ENCODE measurements at regions not wholly inside any gene's neighbourhood (a gene's known extent, or its start where the extent isn't known, plus 50 kb on each side); places are given as distances from the start of the nearest gene placed in this dataset.

- intact Hi-C loops (cut with DNase I): no loop called here
- WGBS, 2 donors: 66 to 70% methylated on average over 2 of the region's 2 CpGs
- no peak for ATAC-seq (ENCODE audit: low FRiP score)
Measured at GRCh38 chr10:83908506-83908905, 230.8 kb upstream of the GHITM start.

DNA sequence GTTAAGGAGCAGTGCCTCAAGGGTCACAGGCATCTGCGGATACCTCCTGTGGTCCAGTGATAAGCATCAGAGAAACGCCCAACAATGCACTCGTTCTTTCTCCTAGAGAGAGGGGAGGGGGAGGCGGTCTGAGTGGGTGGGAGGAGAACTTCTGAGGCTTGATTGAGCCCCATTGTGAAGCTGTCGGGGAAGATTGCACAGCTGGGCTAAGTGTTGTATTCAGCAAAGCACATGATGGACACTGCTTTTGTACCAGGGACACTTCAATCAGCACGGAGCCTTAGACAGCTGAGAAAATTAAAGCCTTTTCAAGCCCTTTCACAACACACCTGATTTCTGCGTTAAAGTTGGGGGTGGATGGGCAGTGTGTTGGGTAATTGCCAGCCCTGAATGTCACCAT, 230.3 kb upstream of the GHITM start:
- intact Hi-C loops (cut with DNase I): no loop called here
- Histone ChIP-seq H3K27me3 (ENCODE audit: control insufficient read depth in 1 of 2, insufficient read depth in 2 of 2, low read length in 1 of 2) (no peaks in the 10 kb centered on the region), H3K4me3 (ENCODE audit: low read length in 2 of 2) (no peak overlapping the region), H3K27ac (ENCODE audit: low read depth in 1 of 2, low read length in 2 of 2) (no peak overlapping the region), H3K36me3 (ENCODE audit: control insufficient read depth in 1 of 2, insufficient read depth in 2 of 2, low read length in 1 of 2) (no peaks in the 10 kb centered on the region), H3K4me1 (ENCODE audit: control insufficient read depth in 1 of 2, insufficient read depth in 2 of 2, low read length in 2 of 2) (no peaks in the 10 kb centered on the region), H3K9me3 (ENCODE audit: control insufficient read depth, low read length) (no peaks in the 10 kb centered on the region)
- no peak for ATAC-seq (ENCODE audit: low FRiP score)
- WGBS, 2 donors: 48 to 59% methylated on average over 7 of the region's 7 CpGs
- no peak for DNase-seq

More at GRCh38 chr10:83908506-83908905, 230.8 kb upstream of the GHITM start:
- no peaks in the 10 kb centered on the region for H3K9me3 ChIP-seq (ENCODE audit: control insufficient read depth, low read length)
- no peak for DNase-seq
- H3K36me3 ChIP-seq (ENCODE audit: control insufficient read depth in 1 of 2, insufficient read depth in 2 of 2, low read length in 1 of 2): no peaks in the 10 kb centered on the region
- H3K27ac ChIP-seq (ENCODE audit: low read depth in 1 of 2, low read length in 2 of 2): no peak overlapping the region
- no peak overlapping the region for H3K4me3 ChIP-seq (ENCODE audit: low read length in 2 of 2)
- H3K4me1 ChIP-seq (ENCODE audit: control insufficient read depth in 1 of 2, insufficient read depth in 2 of 2, low read length in 2 of 2): no peaks in the 10 kb centered on the region
- no peaks in the 10 kb centered on the region for H3K27me3 ChIP-seq (ENCODE audit: control insufficient read depth in 1 of 2, insufficient read depth in 2 of 2, low read length in 1 of 2)

- H3K4me3 ChIP-seq (ENCODE audit: low read length in 2 of 2): no peak overlapping the region
- ATAC-seq (ENCODE audit: low FRiP score) (no peak), DNase-seq (no peak)
- H3K4me1 ChIP-seq (ENCODE audit: control insufficient read depth in 1 of 2, insufficient read depth in 2 of 2, low read length in 2 of 2): no peaks in the 10 kb centered on the region
- H3K27me3 ChIP-seq (ENCODE audit: control insufficient read depth in 1 of 2, insufficient read depth in 2 of 2, low read length in 1 of 2): no peaks in the 10 kb centered on the region
- no peaks in the 10 kb centered on the region for H3K36me3 ChIP-seq (ENCODE audit: control insufficient read depth in 1 of 2, insufficient read depth in 2 of 2, low read length in 1 of 2)
- H3K27ac ChIP-seq (ENCODE audit: low read depth in 1 of 2, low read length in 2 of 2): no peak overlapping the region
- H3K9me3 ChIP-seq (ENCODE audit: control insufficient read depth, low read length): no peaks in the 10 kb centered on the region
- 44 to 45% methylated on average over 1 of the region's 1 CpG for WGBS, 2 donors
- intact Hi-C loops (cut with DNase I): no loop called here
Measured at GRCh38 chr10:83915801-83916200, 223.5 kb upstream of the GHITM start.

DNA sequence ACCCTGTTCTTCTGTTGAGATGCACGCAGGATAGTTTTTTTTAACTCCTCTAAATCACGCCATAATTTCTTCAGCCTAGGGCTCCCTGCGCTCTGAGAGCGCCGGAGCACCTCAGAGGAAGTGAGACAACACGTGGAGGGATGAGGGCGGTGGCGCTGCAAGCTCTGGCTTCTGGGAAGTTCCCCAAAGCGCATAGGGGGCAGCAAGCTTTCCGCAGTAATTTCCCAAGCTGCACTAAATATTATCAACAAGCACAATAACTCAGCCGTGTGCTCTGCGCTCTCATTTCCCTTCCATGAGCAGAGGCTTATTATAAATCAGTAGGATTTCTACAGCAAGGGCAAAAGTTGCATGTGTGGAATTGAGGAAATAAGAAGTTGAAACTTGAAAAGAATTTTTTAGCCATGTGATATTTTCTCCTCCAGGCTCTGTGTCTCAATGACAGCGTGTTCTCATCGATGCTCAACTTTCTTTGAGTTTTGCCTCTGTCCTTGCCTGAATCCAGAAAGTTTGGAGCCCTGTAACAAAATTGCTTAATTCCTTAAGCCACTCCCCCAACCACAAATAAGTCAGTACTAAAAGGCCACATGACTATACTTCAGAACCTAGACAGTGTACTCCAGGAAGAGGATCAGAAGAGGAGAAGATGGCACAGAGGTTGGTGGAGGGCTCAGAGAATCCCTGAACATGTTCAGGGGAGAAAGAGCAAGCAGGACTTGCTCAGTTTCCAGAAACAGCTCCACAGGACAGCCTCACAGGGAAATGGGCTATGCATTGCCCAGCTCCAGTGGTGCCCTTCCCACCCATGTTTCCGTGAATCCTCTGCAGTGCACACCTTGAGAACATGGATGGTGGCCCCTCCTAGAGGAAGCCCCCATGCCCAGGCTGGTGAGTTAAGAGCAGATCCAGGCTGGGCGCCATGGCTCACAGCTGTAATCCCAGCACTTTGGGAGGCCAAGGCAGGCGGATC, 221.5 kb upstream of the GHITM start:
- Histone ChIP-seq H3K27ac (ENCODE audit: low read depth in 1 of 2, low read length in 2 of 2) (no peak overlapping the region), H3K9me3 (ENCODE audit: control insufficient read depth, low read length) (no peaks in the 10 kb centered on the region), H3K27me3 (ENCODE audit: control insufficient read depth in 1 of 2, insufficient read depth in 2 of 2, low read length in 1 of 2) (peaks cover 0 to 2% of the 10 kb centered on the region in 2 donors), H3K4me3 (ENCODE audit: low read length in 2 of 2) (no peak overlapping the region), H3K4me1 (ENCODE audit: control insufficient read depth in 1 of 2, insufficient read depth in 2 of 2, low read length in 2 of 2) (no peaks in the 10 kb centered on the region), H3K36me3 (ENCODE audit: control insufficient read depth in 1 of 2, insufficient read depth in 2 of 2, low read length in 1 of 2) (no peaks in the 10 kb centered on the region)
- DNase-seq (no peak), ATAC-seq (ENCODE audit: low FRiP score) (no peak)
- WGBS, 2 donors: 46 to 47% methylated on average over 17 of the region's 17 CpGs
- intact Hi-C loops (cut with DNase I): no loop called here

GRCh38 chr10:83919187-83919586, 220.1 kb upstream of the GHITM start:
- peaks cover 0 to 2% of the 10 kb centered on the region in 2 donors for H3K27me3 ChIP-seq (ENCODE audit: control insufficient read depth in 1 of 2, insufficient read depth in 2 of 2, low read length in 1 of 2)
- no peaks in the 10 kb centered on the region for H3K9me3 ChIP-seq (ENCODE audit: control insufficient read depth, low read length)
- H3K27ac ChIP-seq (ENCODE audit: low read depth in 1 of 2, low read length in 2 of 2): no peak overlapping the region
- no peak for ATAC-seq (ENCODE audit: low FRiP score)
- H3K4me3 ChIP-seq (ENCODE audit: low read length in 2 of 2): no peak overlapping the region
- WGBS, 2 donors: 83 to 88% methylated on average over 2 of the region's 2 CpGs
- intact Hi-C loops (cut with DNase I): no loop called here
- DNase-seq: no peak
- no peaks in the 10 kb centered on the region for H3K36me3 ChIP-seq (ENCODE audit: control insufficient read depth in 1 of 2, insufficient read depth in 2 of 2, low read length in 1 of 2)
- H3K4me1 ChIP-seq (ENCODE audit: control insufficient read depth in 1 of 2, insufficient read depth in 2 of 2, low read length in 2 of 2): no peaks in the 10 kb centered on the region

- Histone ChIP-seq H3K4me3 (ENCODE audit: low read length in 2 of 2) (no peak overlapping the region), H3K4me1 (ENCODE audit: control insufficient read depth in 1 of 2, insufficient read depth in 2 of 2, low read length in 2 of 2) (no peaks in the 10 kb centered on the region), H3K27ac (ENCODE audit: low read depth in 1 of 2, low read length in 2 of 2) (no peak overlapping the region), H3K36me3 (ENCODE audit: control insufficient read depth in 1 of 2, insufficient read depth in 2 of 2, low read length in 1 of 2) (no peaks in the 10 kb centered on the region), H3K9me3 (ENCODE audit: control insufficient read depth, low read length) (no peaks in the 10 kb centered on the region), H3K27me3 (ENCODE audit: control insufficient read depth in 1 of 2, insufficient read depth in 2 of 2, low read length in 1 of 2) (peaks cover 0 to 3% of the 10 kb centered on the region in 2 donors)
- ATAC-seq (ENCODE audit: low FRiP score) (no peak), DNase-seq (no peak)
- intact Hi-C loops (cut with DNase I): no loop called here
- WGBS, 2 donors: 92 to 93% methylated on average over 3 of the region's 3 CpGs
Measured at GRCh38 chr10:83921984-83922860, 217.1 kb upstream of the GHITM start.

GRCh38 chr10:83925133-83925532, 214.2 kb upstream of the GHITM start:
- no peaks in the 10 kb centered on the region for H3K4me1 ChIP-seq (ENCODE audit: control insufficient read depth in 1 of 2, insufficient read depth in 2 of 2, low read length in 2 of 2)
- no peaks in the 10 kb centered on the region for H3K9me3 ChIP-seq (ENCODE audit: control insufficient read depth, low read length)
- ATAC-seq (ENCODE audit: low FRiP score) (no peak), DNase-seq (no peak)
- intact Hi-C loops (cut with DNase I): no loop called here
- peaks cover 0 to 3% of the 10 kb centered on the region in 2 donors for H3K27me3 ChIP-seq (ENCODE audit: control insufficient read depth in 1 of 2, insufficient read depth in 2 of 2, low read length in 1 of 2)
- H3K4me3 ChIP-seq (ENCODE audit: low read length in 2 of 2): no peak overlapping the region
- WGBS, 2 donors: 36 to 42% methylated on average over 5 of the region's 5 CpGs
- no peaks in the 10 kb centered on the region for H3K36me3 ChIP-seq (ENCODE audit: control insufficient read depth in 1 of 2, insufficient read depth in 2 of 2, low read length in 1 of 2)
- H3K27ac ChIP-seq (ENCODE audit: low read depth in 1 of 2, low read length in 2 of 2): no peak overlapping the region

- 74 to 75% methylated on average over 2 of the region's 2 CpGs for WGBS, 2 donors
Measured at GRCh38 chr10:83926606-83927005, 212.7 kb upstream of the GHITM start.

More at GRCh38 chr10:83926606-83927005, 212.7 kb upstream of the GHITM start:
- Histone ChIP-seq H3K9me3 (ENCODE audit: control insufficient read depth, low read length) (no peaks in the 10 kb centered on the region), H3K27me3 (ENCODE audit: control insufficient read depth in 1 of 2, insufficient read depth in 2 of 2, low read length in 1 of 2) (peaks cover 0 to 3% of the 10 kb centered on the region in 2 donors), H3K4me3 (ENCODE audit: low read length in 2 of 2) (no peak overlapping the region), H3K4me1 (ENCODE audit: control insufficient read depth in 1 of 2, insufficient read depth in 2 of 2, low read length in 2 of 2) (no peaks in the 10 kb centered on the region), H3K36me3 (ENCODE audit: control insufficient read depth in 1 of 2, insufficient read depth in 2 of 2, low read length in 1 of 2) (no peaks in the 10 kb centered on the region), H3K27ac (ENCODE audit: low read depth in 1 of 2, low read length in 2 of 2) (no peak overlapping the region)
- intact Hi-C loops (cut with DNase I): no loop called here
- ATAC-seq (ENCODE audit: low FRiP score) (no peak), DNase-seq (no peak)

All from aorta (tissue), 5 donors.